Fibroblast of lung (primary cell): ENCODE measurements at regions not wholly inside any gene's neighbourhood (a gene's known extent, or its start where the extent isn't known, plus 50 kb on each side); places are given as distances from the start of the nearest gene placed in this dataset.
A peak's percentile ranks its signal among the peaks of the same experiment; 100 is the strongest.

Experiments
- DNase-seq, 2 donors: peaks; one replicate each; pipeline versions ENCODE4 v3.0.0 to v3.0.0-alpha.2; 2010; ENCODE audit warnings: low read depth in 2 of 2
- H2AFZ ChIP-seq: 2 replicates; pipeline ENCODE4 v1.5.1; 2012; ENCODE audit warnings: low read length, control low read depth, inconsistent platforms
- H3K27ac ChIP-seq: 2 replicates; pipeline ENCODE4 v1.5.1; 2011; ENCODE audit warnings: low read length, control low read depth; ENCODE audit not compliant: insufficient read depth
- H3K27me3 ChIP-seq: 2 replicates; pipeline ENCODE4 v1.5.1; 2011; ENCODE audit warnings: mild to moderate bottlenecking, low read length; ENCODE audit not compliant: control insufficient read depth, insufficient read depth
- H3K36me3 ChIP-seq: 2 replicates; pipeline ENCODE4 v1.5.1; 2011; ENCODE audit warnings: low read length; ENCODE audit not compliant: control insufficient read depth, insufficient read depth
- H3K4me1 ChIP-seq: 2 replicates; pipeline ENCODE4 v1.5.1; 2011; ENCODE audit warnings: low read length; ENCODE audit not compliant: control insufficient read depth, insufficient read depth; ENCODE audit errors: extremely low read depth
- H3K4me2 ChIP-seq: 2 replicates; pipeline ENCODE4 v1.5.1; 2011; ENCODE audit warnings: low read length, control low read depth; ENCODE audit not compliant: insufficient read depth; ENCODE audit errors: extremely low read depth
- H3K4me3 ChIP-seq, 4 experiments: fragments of 200-600 bp in 1 of 4; sonication (generic) in 1 of 4; replicated peaks in 1 of 4; 2 replicates each; pipeline ENCODE4 v1.5.1; 2011 to 2016; ENCODE audit warnings: low read length in 4 of 4, low read depth in 3 of 4, mild to moderate bottlenecking in 3 of 4, control low read depth in 2 of 4, inconsistent platforms in 1 of 4, mixed read lengths in 1 of 4; ENCODE audit not compliant: insufficient read depth in 1 of 4; ENCODE audit errors: control extremely low read depth in 1 of 4
- H3K79me2 ChIP-seq: 2 replicates; pipeline ENCODE4 v1.5.1; 2012; ENCODE audit warnings: mild to moderate bottlenecking, low read length, inconsistent platforms; ENCODE audit not compliant: control insufficient read depth, insufficient read depth
- H3K9ac ChIP-seq: 2 replicates; pipeline ENCODE4 v1.5.1; 2011; ENCODE audit warnings: mild to moderate bottlenecking, low read length, control low read depth; ENCODE audit not compliant: insufficient read depth
- H3K9me3 ChIP-seq: 2 replicates; pipeline ENCODE4 v1.5.1; 2012; ENCODE audit warnings: low read depth, low read length; ENCODE audit not compliant: control insufficient read depth, insufficient read depth
- H4K20me1 ChIP-seq: 2 replicates; pipeline ENCODE4 v1.5.1; 2011; ENCODE audit warnings: low read length; ENCODE audit not compliant: control insufficient read depth, insufficient read depth; ENCODE audit errors: extremely low read depth
- CTCF ChIP-seq, 2 donors: IDR thresholded peaks in 1 of 2; conservative IDR thresholded peaks in 1 of 2; 1 replicate in 1 of 2; 2 replicates in 1 of 2; pipeline ENCODE4 v1.5.1; 2011 to 2012; ENCODE audit warnings: low read length in 2 of 2, control low read depth in 1 of 2, inconsistent platforms in 1 of 2, low read depth in 1 of 2, mild to moderate bottlenecking in 1 of 2
- EZH2 ChIP-seq: IDR thresholded peaks from 2 replicates; pipeline ENCODE4 v1.5.1; 2012; ENCODE audit warnings: low read length, control low read depth, mild to moderate bottlenecking; ENCODE audit errors: missing control alignments

GRCh38 chr2:144054911-144055310 lies 465.0 kb downstream of the ZEB2 start:
- no peak overlapping the region for H3K4me3 ChIP-seq
- H3K4me1 ChIP-seq = no peaks in the 10 kb centered on the region
- H3K9ac ChIP-seq = no peak overlapping the region
- no peak overlapping the region for H3K27ac ChIP-seq
- H3K36me3 ChIP-seq = no peaks in the 10 kb centered on the region
- H3K79me2 ChIP-seq = no peaks in the 10 kb centered on the region
- no peaks in the 10 kb centered on the region for H3K9me3 ChIP-seq
- H3K27me3 ChIP-seq = no peaks in the 10 kb centered on the region
- no peak for TF ChIP-seq CTCF (conservative IDR thresholded peaks at IDR 0.05 in 1 of 2, IDR thresholded peaks at IDR 0.05 in 1 of 2; ENCODE audit: low read depth in 1 of 2, low read length in 2 of 2)
- no peak for TF ChIP-seq EZH2
- H2AFZ ChIP-seq = no peak overlapping the region
- no peaks in the 10 kb centered on the region for H4K20me1 ChIP-seq
- no peak overlapping the region for H3K4me2 ChIP-seq
- no peak for DNase-seq

GRCh38 chr2:144052083-144052482 lies 467.8 kb downstream of the ZEB2 start:
- Histone ChIP-seq H3K4me3 (no peak overlapping the region), H3K79me2 (no peaks in the 10 kb centered on the region), H3K4me2 (no peak overlapping the region), H4K20me1 (no peaks in the 10 kb centered on the region), H2AFZ (no peak overlapping the region), H3K9ac (no peak overlapping the region), H3K27me3 (no peaks in the 10 kb centered on the region), H3K36me3 (no peaks in the 10 kb centered on the region), H3K9me3 (no peaks in the 10 kb centered on the region), H3K27ac (no peak overlapping the region), H3K4me1 (no peaks in the 10 kb centered on the region)
- no peak for TF ChIP-seq EZH2
- no peak for TF ChIP-seq CTCF (conservative IDR thresholded peaks at IDR 0.05 in 1 of 2, IDR thresholded peaks at IDR 0.05 in 1 of 2; ENCODE audit: low read depth in 1 of 2, low read length in 2 of 2)
- peak in 1 of 2 donors; percentile 17 for DNase-seq

- Histone ChIP-seq H3K4me3 (no peak overlapping the region), H3K27me3 (no peaks in the 10 kb centered on the region), H2AFZ (no peak overlapping the region), H3K79me2 (no peaks in the 10 kb centered on the region), H3K4me2 (no peak overlapping the region), H3K4me1 (no peaks in the 10 kb centered on the region), H3K9me3 (no peaks in the 10 kb centered on the region), H3K36me3 (no peaks in the 10 kb centered on the region), H3K9ac (no peak overlapping the region), H3K27ac (no peak overlapping the region), H4K20me1 (no peaks in the 10 kb centered on the region)
- TF ChIP-seq EZH2 (no peak), CTCF (conservative IDR thresholded peaks at IDR 0.05 in 1 of 2, IDR thresholded peaks at IDR 0.05 in 1 of 2; ENCODE audit: low read depth in 1 of 2, low read length in 2 of 2) (no peak)
- no peak for DNase-seq
Observed at GRCh38 chr2:144049137-144049536, 470.8 kb downstream of the ZEB2 start.
